Activated CD4-positive, alpha-beta memory T cell treated with anti-CD3 and anti-CD28 coated beads, Interleukin-2, amount 10 ng/mL, durations not matched to agents 7 days and 5 days (primary cell): ENCODE measurements at regions not wholly inside any gene's neighbourhood (a gene's known extent, or its start where the extent isn't known, plus 50 kb on each side); places are given as distances from the start of the nearest gene placed in this dataset.

Experiments
- CTCF ChIA-PET: fragments of 350-600 bp; sonication (Branson Sonifier 250); formaldehyde crosslinking; loops from one replicate; lab custom pipeline; 2021; ENCODE audit warnings: antibody characterized with exemption, inconsistent platforms; lab: Charles Lee
- POLR2A ChIA-PET: fragments of 350-600 bp; sonication (Branson Sonifier 250); formaldehyde crosslinking; loops from one replicate; lab custom pipeline; 2021; ENCODE audit warnings: antibody characterized with exemption; lab: Charles Lee
- DNase-seq: peaks from one replicate; pipeline ENCODE4 v3.0.0-alpha.2; 2020
- H3K27ac Mint-ChIP-seq: one replicate; pipeline ENCODE4 v1.8.0; 2021; ENCODE audit warnings: mild to moderate bottlenecking, mixed read lengths
- H3K27me3 Mint-ChIP-seq: one replicate; pipeline ENCODE4 v1.8.0; 2021; ENCODE audit warnings: mixed read lengths
- H3K36me3 Mint-ChIP-seq: one replicate; pipeline ENCODE4 v1.8.0; 2021; ENCODE audit warnings: low read depth, mixed read lengths
- H3K4me1 Mint-ChIP-seq: one replicate; pipeline ENCODE4 v1.8.0; 2021; ENCODE audit warnings: mixed read lengths
- H3K4me3 Mint-ChIP-seq: one replicate; pipeline ENCODE4 v1.8.0; 2021; ENCODE audit warnings: mild to moderate bottlenecking, mixed read lengths
- H3K9me3 Mint-ChIP-seq: one replicate; pipeline ENCODE4 v1.8.0; 2021; ENCODE audit warnings: mixed read lengths

DNA sequence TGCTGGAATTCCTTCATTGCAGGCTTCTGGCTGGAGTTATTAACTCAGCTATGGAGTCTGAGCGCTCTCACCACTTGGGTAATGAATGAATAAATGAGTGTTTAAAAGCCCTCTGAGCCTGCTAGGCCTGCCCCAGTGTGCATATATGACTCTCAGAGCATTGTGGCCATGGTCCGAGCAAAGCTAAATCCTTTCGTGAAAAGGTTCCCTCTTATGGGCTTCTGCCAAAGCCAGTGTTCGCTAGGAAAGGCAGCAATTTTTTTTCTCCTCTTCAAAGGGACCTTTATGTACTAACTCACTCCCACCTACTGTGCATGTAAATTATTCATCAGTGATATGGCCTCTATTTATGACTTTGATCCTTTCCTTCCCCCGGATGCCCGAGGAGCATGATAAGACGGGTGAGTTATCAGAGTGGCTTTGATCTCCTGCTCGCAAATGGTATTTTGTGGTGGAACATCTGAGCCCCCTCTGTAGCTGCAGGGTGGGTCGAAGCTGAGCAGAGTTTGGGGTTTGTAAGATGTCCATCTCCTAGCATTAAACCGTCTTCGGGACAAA is 88.6 kb downstream of the LINC00237 start:
- no peak for DNase-seq
- peaks cover 38% of the 10 kb centered on the region for H3K27me3 Mint-ChIP-seq
- POLR2A ChIA-PET, result no interaction called here

DNA sequence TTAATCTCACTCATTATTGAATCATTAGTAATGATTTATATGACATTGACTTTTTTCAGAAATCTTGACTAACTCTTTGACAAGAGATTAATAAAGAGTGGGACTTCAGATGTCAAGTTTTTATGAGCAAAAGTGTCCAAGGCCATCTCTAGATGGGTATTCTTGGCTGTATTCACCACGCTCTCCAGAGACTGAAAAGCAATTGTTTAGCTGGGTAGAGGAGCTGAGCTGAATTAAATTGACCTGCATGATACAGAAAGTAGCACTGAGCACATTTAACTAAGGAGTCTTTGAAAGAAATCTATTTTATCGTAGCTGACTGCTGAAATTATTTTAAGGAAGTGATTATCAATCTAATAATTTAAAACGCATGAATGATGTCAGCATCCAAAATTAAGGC is 89.4 kb downstream of the LINC00237 start:
- CTCF ChIA-PET, result interaction anchor here (1.3 kb wide), 1 partner anchor 32 kb away, joined by 3 read pairs; no protein-coding TSS in a partner anchor
- Mint-ChIP-seq H3K4me1 (no peaks in the 10 kb centered on the region), H3K9me3 (no peaks in the 10 kb centered on the region), H3K27me3 (peaks cover 38% of the 10 kb centered on the region), H3K4me3 (no peak overlapping the region), H3K36me3 (no peaks in the 10 kb centered on the region), H3K27ac (no peak overlapping the region)
- POLR2A ChIA-PET, result no interaction called here
- DNase-seq, result no peak

More for the DNA sequence above, 88.6 kb downstream of the LINC00237 start:
- Mint-ChIP-seq H3K36me3 (no peaks in the 10 kb centered on the region), H3K4me3 (no peak overlapping the region), H3K27ac (no peak overlapping the region), H3K4me1 (no peaks in the 10 kb centered on the region), H3K9me3 (no peaks in the 10 kb centered on the region)
- CTCF ChIA-PET, result interaction anchor here (1.3 kb wide), 1 partner anchor 31 kb away, joined by 3 read pairs; no protein-coding TSS in a partner anchor

DNA sequence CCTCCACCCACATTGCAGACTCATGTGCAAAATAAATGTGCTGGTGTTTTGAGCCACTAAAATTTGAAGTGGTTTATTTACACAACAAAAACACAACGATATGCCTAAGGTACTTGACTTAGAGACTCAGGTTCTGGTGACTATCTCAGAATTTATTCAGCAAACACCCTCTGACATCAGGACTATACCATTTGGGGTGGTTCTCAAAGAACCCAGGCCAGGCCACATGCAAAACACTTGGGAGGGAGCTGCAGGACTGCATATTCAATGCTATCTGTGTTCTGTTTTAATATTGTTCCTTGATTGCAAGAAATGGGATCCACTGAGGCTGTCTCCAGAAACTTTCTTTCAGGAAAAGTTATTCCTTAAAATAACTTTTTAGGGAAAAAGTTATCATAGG is 91.6 kb downstream of the LINC00237 start:
- ChIA-PET CTCF (no interaction called here), POLR2A (no interaction called here)
- no peaks in the 10 kb centered on the region for H3K36me3 Mint-ChIP-seq
- DNase-seq, result no peak
- H3K27me3 Mint-ChIP-seq, result peaks cover 18% of the 10 kb centered on the region
- no peak overlapping the region for H3K27ac Mint-ChIP-seq
- H3K4me3 Mint-ChIP-seq, result no peak overlapping the region
- H3K4me1 Mint-ChIP-seq, result no peaks in the 10 kb centered on the region
- H3K9me3 Mint-ChIP-seq, result no peaks in the 10 kb centered on the region

DNA sequence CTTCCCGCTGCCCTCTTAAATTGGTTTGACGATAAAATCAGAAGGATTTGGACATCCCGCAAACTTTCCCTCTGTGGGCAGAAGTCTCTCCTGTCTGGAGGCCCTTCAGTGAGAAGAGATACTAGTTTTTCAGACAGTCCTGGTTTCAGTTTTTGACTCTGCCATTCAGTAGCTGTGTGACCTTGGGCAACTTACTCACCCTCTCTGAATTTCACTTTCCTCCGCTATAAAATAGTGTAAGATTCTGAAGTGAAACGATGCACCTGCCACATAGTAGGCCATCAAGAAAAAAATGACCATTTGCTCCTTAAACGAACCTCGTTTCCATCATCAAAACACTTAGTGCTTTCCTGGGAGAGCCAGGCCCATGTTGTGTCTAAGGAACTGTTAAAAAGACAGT is 97.2 kb downstream of the LINC00237 start:
- Mint-ChIP-seq H3K27me3 (peaks cover 3% of the 10 kb centered on the region), H3K4me1 (no peaks in the 10 kb centered on the region), H3K27ac (no peak overlapping the region), H3K4me3 (no peak overlapping the region), H3K36me3 (no peaks in the 10 kb centered on the region), H3K9me3 (no peaks in the 10 kb centered on the region)
- ChIA-PET CTCF (no interaction called here), POLR2A (no interaction called here)
- DNase-seq, result no peak

DNA sequence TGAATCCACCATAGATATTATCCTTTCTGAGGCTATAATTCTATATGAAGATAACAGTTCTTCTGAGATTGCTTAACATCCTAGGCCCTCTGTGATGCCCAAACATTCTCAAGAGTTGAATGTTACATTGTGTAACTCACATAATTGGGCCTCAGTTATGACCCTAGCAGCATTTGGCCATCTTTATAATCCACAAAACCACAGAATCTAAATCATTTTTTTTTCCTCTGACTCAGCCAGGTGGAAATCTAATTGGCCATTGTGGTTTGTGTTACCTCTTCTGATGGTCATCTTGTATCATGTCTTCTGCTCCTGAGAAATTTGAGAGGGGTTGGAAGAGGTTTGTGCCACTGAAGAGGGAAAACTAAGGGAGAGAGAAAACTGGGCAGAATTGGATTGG is 99.5 kb downstream of the LINC00237 start:
- no peaks in the 10 kb centered on the region for H3K4me1 Mint-ChIP-seq
- ChIA-PET CTCF (interaction anchor here (1.4 kb wide), 1 partner anchor 42 kb away, joined by 3 read pairs; no protein-coding TSS in a partner anchor), POLR2A (no interaction called here)
- no peak for DNase-seq
- no peaks in the 10 kb centered on the region for H3K36me3 Mint-ChIP-seq
- H3K9me3 Mint-ChIP-seq, result no peaks in the 10 kb centered on the region
- H3K4me3 Mint-ChIP-seq, result no peak overlapping the region
- no peak overlapping the region for H3K27ac Mint-ChIP-seq
- peaks cover 3% of the 10 kb centered on the region for H3K27me3 Mint-ChIP-seq

DNA sequence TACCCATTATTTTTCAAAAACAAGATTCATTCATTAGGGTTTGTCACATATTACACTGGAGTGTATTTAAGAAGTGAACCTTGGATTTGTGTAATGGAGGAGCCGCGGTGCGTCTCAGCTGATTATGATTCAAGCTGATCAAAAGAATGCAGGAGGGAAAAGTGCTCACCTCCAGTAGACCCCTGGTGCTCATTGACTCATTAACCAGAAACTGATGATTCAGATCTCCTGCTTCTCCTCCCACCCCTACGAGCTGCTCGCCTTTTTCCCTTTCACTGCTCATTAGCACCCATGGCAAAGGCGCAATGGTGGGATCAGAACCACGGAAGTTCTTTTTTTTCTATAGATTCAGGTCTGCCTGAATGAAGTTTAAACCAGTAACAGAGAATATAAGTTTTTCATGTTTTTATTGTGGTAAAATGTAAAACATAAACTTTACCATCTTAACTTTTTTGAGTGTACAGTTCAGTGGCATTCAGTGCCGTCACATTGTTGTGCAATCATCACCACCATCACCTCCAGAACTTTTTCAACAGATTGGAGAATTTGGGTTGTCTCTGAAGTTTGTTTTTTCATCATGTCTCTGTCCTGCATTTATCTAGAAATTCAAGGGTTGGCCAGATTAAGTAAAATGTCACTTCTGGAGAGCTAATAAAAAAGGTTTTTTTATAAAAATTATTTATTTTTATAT is 101.6 kb downstream of the LINC00237 start:
- no peaks in the 10 kb centered on the region for H3K36me3 Mint-ChIP-seq
- ChIA-PET CTCF (no interaction called here), POLR2A (no interaction called here)
- no peak overlapping the region for H3K4me3 Mint-ChIP-seq
- H3K9me3 Mint-ChIP-seq, result no peaks in the 10 kb centered on the region
- DNase-seq, result no peak
- no peaks in the 10 kb centered on the region for H3K4me1 Mint-ChIP-seq
- peaks cover 5% of the 10 kb centered on the region for H3K27me3 Mint-ChIP-seq
- H3K27ac Mint-ChIP-seq, result no peak overlapping the region

DNA sequence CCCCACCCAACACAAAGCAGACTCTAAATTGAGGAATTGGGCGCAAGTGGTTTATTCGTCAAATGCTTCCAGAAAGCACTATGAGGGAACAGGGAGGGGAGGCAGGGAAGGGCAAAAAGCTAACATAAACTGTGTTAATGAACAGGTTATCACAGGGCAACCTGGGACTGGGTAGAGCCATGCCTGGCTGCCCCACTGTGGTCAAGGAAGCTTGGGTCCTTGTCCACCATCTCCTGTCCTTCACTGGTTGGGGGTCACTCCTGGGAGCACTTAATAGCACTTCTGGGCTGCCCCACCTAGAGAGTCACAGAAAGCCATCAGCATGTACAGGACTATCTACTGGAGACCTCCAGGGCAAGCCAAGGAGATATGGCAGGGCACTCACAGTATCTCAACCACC is 102.3 kb downstream of the LINC00237 start:
- peaks cover 5% of the 10 kb centered on the region for H3K27me3 Mint-ChIP-seq
- H3K4me1 Mint-ChIP-seq, result no peaks in the 10 kb centered on the region
- ChIA-PET CTCF (no interaction called here), POLR2A (no interaction called here)
- no peak overlapping the region for H3K27ac Mint-ChIP-seq
- no peaks in the 10 kb centered on the region for H3K36me3 Mint-ChIP-seq
- DNase-seq, result no peak
- H3K4me3 Mint-ChIP-seq, result no peak overlapping the region
- no peaks in the 10 kb centered on the region for H3K9me3 Mint-ChIP-seq

DNA sequence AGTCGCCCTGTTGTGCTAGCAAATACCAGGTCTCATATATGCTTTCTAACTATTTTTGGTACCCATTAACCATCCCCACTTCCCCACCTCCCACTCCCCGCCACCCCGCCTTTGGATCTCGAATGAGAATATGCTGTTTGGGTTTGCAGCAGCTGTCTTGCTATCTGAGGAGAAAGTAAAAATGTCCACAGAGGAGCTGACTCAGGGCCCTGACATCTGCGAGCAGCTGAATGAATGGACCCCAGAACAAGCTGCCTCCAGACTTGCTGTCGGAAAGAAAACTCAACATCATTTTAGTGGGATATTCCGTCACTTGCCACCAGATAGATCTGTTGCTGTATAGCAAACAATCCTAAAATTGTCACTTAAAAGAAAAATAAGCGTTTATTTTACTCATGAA is 103.7 kb downstream of the LINC00237 start:
- H3K4me1 Mint-ChIP-seq, result no peaks in the 10 kb centered on the region
- no peaks in the 10 kb centered on the region for H3K9me3 Mint-ChIP-seq
- H3K27ac Mint-ChIP-seq, result no peak overlapping the region
- H3K36me3 Mint-ChIP-seq, result no peaks in the 10 kb centered on the region
- no peak overlapping the region for H3K4me3 Mint-ChIP-seq
- POLR2A ChIA-PET, result no interaction called here
- CTCF ChIA-PET, result no interaction called here
- DNase-seq, result no peak
- H3K27me3 Mint-ChIP-seq, result peaks cover 5% of the 10 kb centered on the region

DNA sequence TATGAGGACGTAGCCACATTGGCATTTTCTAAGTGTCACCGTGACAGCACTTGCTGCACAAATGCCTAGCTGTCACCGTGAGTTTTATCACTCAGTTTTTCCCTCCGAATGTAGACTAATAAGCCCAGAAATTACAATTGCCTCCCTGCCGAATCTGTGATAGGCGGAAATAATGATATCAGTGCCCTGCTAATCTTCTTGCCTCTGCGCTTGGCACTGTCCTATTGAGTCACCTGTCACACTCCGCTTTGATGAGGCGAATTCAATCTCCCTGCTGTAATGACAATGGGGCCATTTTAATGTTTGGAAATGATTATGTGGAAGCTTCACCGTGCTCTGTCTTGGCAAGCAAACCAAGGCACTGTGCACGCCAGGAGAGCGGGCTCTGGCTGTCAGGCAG is 112.8 kb downstream of the LINC00237 start:
- DNase-seq, result no peak
- ChIA-PET CTCF (no interaction called here), POLR2A (no interaction called here)
- Mint-ChIP-seq H3K27me3 (no peaks in the 10 kb centered on the region), H3K27ac (no peak overlapping the region), H3K36me3 (no peaks in the 10 kb centered on the region), H3K4me1 (no peaks in the 10 kb centered on the region), H3K9me3 (no peaks in the 10 kb centered on the region), H3K4me3 (no peak overlapping the region)

DNA sequence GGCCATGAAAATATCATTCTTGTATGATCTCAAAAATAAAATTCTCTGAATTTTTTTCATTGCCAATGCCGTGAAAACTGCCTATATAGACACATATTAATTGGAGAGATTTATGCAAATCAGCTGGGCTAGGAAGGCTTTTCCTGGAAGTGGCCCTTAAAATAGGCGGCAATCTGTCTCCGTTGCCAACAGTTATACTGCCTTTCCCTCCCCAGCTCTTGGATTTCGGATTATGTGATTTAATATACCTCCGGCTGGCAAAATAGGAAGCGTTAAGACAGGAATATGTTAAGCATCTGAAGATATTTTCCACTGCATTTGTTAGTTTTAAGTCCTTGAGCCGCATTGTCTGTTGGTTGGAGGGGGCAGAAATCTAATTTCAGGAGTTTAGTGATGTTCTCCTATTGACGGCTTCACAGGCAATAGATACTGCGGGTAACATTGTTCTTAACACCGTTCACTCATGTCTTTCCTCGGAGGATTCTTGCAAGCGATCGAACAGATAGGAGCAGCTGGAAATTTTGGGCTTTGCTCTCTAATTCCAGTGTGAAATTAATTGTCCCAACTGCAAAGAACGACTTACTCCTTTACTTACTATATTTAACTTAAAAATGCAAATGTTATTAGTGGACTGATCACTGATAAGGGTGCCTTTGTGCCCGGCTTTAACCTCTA is 113.3 kb downstream of the LINC00237 start:
- Mint-ChIP-seq H3K4me1 (no peaks in the 10 kb centered on the region), H3K4me3 (no peak overlapping the region), H3K27ac (no peak overlapping the region), H3K36me3 (no peaks in the 10 kb centered on the region), H3K27me3 (no peaks in the 10 kb centered on the region), H3K9me3 (no peaks in the 10 kb centered on the region)
- ChIA-PET CTCF (no interaction called here), POLR2A (no interaction called here)
- no peak for DNase-seq

DNA sequence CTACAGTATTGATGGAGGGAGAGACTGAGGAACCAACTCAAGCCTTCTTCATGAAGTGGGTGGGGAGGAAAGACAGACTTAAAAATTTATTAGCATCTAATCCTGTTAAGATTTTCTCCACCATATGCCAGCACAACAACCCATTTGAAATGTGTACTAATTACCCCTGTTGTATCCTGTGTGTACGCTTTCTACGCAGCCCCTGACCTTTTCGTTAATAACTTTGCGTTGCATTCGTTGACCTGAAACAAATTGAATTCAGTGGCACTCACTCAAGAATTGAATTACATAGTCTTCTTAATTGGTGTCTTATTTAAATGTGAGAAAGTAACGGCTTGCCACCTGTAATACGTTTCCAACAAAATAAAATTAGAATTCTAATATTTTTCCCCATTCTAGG is 113.9 kb downstream of the LINC00237 start:
- H3K27me3 Mint-ChIP-seq, result no peaks in the 10 kb centered on the region
- no peaks in the 10 kb centered on the region for H3K36me3 Mint-ChIP-seq
- POLR2A ChIA-PET, result no interaction called here
- DNase-seq, result no peak
- H3K4me1 Mint-ChIP-seq, result no peaks in the 10 kb centered on the region
- CTCF ChIA-PET, result no interaction called here
- no peak overlapping the region for H3K27ac Mint-ChIP-seq
- no peak overlapping the region for H3K4me3 Mint-ChIP-seq
- H3K9me3 Mint-ChIP-seq, result no peaks in the 10 kb centered on the region

DNA sequence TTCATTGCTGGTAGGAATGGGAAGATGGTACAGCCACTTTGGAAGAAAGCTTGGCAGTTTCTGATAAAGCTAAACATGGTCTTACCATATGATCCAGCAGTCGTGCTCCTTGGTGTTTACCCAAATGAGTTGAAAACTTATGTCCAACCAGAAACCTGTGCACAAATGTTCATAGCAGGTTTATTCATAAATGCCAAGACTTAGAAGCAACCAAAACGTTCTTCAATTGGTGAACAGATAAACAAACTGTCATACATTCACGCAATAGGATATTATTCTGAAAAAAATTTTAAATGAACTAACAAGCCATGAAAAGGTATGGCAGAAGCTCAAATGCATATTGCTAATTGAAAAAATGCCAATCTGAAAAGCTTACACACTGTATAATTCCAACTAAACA is 117.1 kb downstream of the LINC00237 start:
- H3K36me3 Mint-ChIP-seq, result no peaks in the 10 kb centered on the region
- H3K27ac Mint-ChIP-seq, result no peak overlapping the region
- H3K4me3 Mint-ChIP-seq, result no peak overlapping the region
- no peaks in the 10 kb centered on the region for H3K9me3 Mint-ChIP-seq
- H3K4me1 Mint-ChIP-seq, result no peaks in the 10 kb centered on the region
- POLR2A ChIA-PET, result no interaction called here
- no peaks in the 10 kb centered on the region for H3K27me3 Mint-ChIP-seq
- DNase-seq, result no peak
- CTCF ChIA-PET, result no interaction called here

DNA sequence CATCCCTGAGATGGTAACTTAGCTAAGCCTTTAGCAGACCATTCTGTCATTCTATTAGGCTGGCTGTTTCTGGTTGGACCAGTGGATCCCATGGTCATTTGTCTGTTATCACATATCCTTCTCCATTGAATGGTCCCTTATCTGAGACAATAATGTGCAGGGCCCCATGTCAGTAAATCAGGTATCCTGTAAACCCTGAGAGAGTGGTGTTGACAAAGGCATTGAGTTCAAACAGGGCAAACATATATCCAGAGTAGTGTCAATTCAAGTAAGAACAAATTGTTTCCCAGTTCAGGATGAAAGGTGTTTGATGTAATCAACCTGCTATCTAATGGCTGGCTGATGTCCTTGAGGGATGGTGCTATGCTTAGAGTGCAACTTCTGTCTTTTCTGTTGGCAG is 126.2 kb downstream of the LINC00237 start:
- no peak overlapping the region for H3K4me3 Mint-ChIP-seq
- ChIA-PET POLR2A (no interaction called here), CTCF (no interaction called here)
- DNase-seq, result no peak
- no peaks in the 10 kb centered on the region for H3K27me3 Mint-ChIP-seq
- H3K4me1 Mint-ChIP-seq, result no peaks in the 10 kb centered on the region
- no peaks in the 10 kb centered on the region for H3K36me3 Mint-ChIP-seq
- H3K27ac Mint-ChIP-seq, result no peak overlapping the region
- peaks cover 5% of the 10 kb centered on the region for H3K9me3 Mint-ChIP-seq

DNA sequence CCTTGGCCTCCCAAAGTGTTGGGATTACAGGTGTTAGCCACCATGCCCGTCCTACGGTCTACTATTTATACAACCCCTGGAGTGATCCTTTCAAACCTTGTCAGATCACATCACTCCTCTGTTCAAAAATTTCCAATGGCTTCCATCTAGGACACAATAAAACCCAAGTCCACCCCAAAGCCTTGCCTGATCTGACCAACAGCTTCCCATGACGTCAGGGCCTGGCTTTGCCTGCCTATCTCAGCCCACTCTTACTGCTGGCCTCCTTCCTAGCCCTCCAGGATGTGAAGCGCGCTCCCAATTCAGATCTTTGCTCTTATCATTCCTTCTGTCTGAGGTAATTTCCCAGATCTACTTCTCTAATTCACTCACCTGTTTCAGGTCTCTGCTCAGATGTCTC is 128.4 kb downstream of the LINC00237 start:
- ChIA-PET CTCF (no interaction called here), POLR2A (no interaction called here)
- H3K36me3 Mint-ChIP-seq, result no peaks in the 10 kb centered on the region
- no peak overlapping the region for H3K27ac Mint-ChIP-seq
- no peaks in the 10 kb centered on the region for H3K27me3 Mint-ChIP-seq
- H3K4me1 Mint-ChIP-seq, result no peaks in the 10 kb centered on the region
- DNase-seq, result no peak
- H3K4me3 Mint-ChIP-seq, result no peak overlapping the region
- peaks cover 5% of the 10 kb centered on the region for H3K9me3 Mint-ChIP-seq
